HG03432 (cell line): ENCODE measurements at regions not wholly inside any gene's neighbourhood (a gene's known extent, or its start where the extent isn't known, plus 50 kb on each side); places are given as distances from the start of the nearest gene placed in this dataset.
"Not testable (repeated sequence)": the region's sequence is repeated elsewhere in the genome, so short reads cannot be mapped to it uniquely, and the experiment has no call there.

Source experiments
- ATAC-seq: cut with Tn5 transposase; IDR thresholded peaks from one replicate; pipeline ENCODE4 v1.9.1; 2021; ENCODE audit warnings: mild to moderate bottlenecking, moderate library complexity; ENCODE audit not compliant: unreplicated experiment

GRCh38 chr7:25580141-25580540 lies 351.9 kb upstream of the NPVF start:
- no peak for ATAC-seq

DNA sequence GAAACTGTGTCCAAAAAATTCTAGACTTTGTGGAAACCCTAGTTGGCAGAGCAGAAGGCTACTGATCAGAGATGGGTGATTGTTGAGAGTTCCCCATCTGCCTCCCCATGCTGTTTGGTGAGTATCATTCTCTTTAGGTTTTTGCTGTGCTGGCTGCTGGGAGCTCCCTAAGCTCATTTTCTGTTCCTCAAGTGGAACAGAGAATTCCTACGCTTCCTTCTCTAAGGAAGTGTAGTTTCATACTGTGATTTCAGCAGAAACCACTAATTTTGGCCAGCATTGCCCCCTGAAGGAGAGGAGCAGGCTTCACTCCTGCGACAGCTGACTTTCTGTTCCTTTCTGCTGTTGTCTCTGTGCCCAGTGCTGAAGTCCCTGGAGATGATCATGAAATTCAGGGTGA lies 355.3 kb upstream of the NPVF start:
- ATAC-seq = no peak

- no peak for ATAC-seq
Measured at GRCh38 chr7:25584112-25584938, 356.0 kb upstream of the NPVF start.

- no peak for ATAC-seq
Measured at GRCh38 chr7:25586513-25586912, 358.2 kb upstream of the NPVF start.

GRCh38 chr7:25594122-25594521 lies 365.8 kb upstream of the NPVF start:
- no peak for ATAC-seq

- ATAC-seq = no peak
Measured at GRCh38 chr7:25594728-25595127, 366.4 kb upstream of the NPVF start.

GRCh38 chr7:25595996-25596395 lies 367.7 kb upstream of the NPVF start:
- no peak for ATAC-seq

DNA sequence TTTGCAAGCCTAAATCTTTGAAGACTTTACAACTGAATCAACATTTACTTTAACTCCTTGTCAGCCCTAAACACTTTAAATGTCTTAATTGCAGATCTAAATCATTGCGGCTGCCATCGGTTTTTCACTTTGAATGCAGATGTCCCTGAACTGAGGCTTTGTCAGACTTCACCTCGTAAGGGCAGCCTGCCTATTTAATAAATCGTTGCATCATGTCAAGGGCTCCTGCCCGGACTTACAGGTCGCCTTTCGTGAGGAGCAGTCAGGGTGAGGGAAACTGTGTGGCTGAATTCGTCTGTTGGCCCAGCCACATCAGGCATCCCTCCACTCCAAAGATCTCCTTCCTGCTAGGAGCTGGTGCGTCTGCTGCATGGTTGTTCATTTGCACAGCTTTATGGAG lies 368.2 kb upstream of the NPVF start:
- ATAC-seq = no peak

GRCh38 chr7:25597946-25598345 lies 369.7 kb upstream of the NPVF start:
- ATAC-seq = no peak

- ATAC-seq = no peak
Measured at GRCh38 chr7:25598765-25599164, 370.5 kb upstream of the NPVF start.

DNA sequence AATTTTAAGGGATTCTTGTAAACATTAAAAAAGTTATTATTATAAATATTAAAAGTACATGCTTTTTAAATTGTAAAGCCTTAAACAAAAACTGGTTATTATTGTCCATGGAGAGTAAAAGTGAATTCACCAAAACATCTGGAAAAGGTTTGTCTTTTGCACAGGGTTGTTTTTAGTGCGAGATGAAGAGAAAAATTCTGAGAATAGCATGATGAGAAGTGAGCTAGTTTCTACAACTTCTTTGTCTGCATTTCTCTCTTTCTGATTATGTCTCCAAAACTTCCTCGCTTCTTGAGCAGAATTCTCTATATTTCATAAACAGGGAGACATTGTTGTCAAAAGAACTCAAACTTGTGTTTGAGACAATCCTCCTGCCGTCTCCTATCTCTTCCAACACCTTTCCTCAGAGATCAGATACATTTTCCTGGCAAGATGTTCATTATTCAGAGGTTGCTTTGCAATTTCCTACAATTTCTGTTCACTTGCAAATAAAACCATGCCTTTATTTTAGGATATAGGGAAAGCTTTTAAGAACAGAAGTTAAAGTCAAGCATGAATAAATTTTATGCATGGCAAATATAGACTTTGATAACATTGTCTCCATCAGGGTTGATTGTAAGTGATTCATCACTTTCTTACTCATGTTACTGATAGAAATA lies 372.1 kb upstream of the NPVF start:
- no peak for ATAC-seq

GRCh38 chr7:25602730-25603426 lies 374.6 kb upstream of the NPVF start:
- not testable (repeated sequence) for ATAC-seq

DNA sequence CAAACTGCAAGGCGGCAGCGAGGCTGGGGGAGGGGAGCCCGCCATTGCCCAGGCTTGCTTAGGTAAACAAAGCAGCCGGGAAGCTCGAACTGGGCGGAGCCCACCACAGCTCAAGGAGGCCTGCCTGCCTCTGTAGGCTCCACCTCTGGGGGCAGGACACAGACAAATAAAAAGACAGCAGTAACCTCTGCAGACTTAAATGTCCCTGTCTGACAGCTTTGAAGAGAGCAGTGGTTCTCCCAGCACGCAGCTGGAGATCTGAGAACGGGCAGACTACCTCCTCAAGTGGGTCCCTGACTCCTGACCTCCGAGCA lies 375.1 kb upstream of the NPVF start:
- not testable (repeated sequence) for ATAC-seq

DNA sequence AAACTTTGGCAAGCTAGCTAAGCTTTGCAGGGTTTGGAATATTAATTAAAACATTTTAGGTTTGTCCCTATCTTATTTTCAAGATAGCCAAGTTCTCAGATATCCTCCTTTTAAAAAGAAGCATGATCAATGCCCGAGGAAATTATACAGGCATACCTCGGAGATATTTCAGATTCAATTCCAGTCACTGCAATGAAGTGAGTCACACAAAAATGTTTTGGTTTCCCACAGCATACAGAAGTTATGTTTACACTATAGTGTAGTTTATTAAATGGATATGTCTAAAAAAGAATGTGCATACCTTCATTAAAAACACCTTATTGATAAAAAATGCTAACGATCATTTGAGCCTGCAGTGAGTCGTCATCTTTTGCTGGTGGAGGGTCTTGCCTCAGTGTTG lies 382.9 kb upstream of the NPVF start:
- no peak for ATAC-seq

DNA sequence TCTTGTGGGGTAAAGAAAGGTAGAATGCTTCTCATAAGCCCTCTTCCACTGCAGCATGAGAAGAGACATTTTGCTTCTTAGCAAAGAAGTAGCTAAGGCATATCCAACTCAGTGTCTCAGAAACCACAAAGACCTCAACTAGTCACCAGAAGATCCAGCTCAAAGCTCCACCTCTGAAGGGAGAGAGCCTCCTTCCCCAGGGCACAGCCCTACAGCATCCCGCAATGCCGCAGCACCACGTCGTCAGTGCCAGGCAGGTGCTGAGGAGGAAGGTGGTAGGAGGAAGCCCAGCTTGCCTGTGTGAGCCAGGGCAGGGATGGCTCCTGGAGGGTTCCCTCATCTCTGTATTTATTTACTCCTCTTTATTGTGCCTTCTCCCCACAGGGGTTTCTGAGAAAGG lies 385.6 kb upstream of the NPVF start:
- no peak for ATAC-seq

DNA sequence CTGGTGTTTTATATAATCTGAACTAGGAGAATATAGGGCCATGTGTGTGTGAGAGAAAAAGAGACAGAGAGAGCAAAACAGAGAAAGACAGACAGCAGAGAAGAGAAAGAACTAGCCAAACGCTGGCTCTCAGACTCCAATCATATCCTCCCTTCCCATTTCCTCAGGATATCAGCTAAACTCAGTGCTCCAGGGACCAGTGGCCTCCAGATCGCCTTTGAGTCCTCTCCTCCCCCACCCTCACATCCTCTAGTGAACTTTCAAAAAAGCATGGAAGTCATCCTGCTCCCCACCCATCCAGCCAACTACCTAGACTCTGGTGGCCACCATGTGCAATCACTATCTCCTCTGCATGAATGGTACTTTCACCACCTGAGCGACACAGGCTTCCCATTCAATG lies 386.1 kb upstream of the NPVF start:
- ATAC-seq = no peak

DNA sequence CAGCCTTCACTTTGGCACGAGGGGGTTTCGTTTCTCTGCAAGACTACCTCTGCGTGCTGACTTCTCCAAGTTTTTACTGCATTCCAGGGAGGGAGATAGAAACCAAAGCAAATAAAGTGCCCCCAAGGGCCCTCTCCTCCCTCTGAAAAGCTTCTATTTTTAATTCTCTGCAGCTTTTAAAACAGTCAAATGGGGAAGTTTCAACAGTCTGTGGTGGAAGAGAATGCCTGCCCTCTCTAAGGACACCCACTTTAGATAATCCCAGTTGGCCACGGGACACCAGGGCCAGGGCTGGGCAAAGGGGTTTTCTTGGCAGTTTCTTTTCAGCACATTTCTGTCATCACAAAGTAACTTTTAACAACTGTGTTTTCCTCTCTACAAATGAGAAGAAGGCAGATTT lies 386.7 kb upstream of the NPVF start:
- ATAC-seq = no peak

DNA sequence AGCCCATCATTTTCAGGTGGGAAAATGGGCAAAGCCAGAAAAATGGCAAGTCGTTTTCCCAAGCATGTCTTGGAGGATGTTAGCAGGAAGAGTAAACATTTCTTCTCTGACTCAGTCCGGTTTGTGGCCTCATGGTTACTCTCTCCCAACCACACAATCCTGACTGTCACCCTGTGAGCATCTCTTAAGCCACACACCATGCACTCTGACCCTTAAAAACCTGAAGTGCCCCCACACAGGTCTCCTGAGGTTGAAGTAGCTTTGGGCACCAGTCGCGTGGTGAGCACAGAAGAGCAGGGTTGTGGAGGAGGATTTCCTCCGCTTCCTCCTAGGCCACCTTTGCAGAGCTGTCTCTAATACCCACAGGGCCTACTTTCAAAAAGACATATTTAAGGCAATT lies 387.3 kb upstream of the NPVF start:
- ATAC-seq = no peak

DNA sequence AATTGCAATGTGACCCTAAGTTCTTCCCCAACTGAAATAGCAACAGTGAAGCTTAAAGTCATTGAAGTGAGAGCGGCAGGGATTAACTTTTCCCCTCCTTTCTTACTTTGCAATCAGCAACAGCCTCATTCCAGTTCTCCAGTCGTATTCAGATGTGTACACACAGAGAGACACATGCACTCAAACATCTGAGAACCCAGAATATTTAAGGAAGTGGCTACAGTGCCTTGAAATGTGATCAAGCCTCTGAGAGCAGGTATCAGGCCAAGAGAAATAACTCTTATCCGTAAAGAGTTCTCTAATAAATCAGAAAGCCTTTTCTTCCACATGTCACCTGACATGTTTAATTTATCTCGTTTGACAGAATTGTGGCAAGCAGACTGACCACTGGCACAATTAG lies 388.9 kb upstream of the NPVF start:
- ATAC-seq = no peak

- ATAC-seq = no peak
Measured at GRCh38 chr7:25617673-25618072, 389.4 kb upstream of the NPVF start.

GRCh38 chr7:25619381-25619780 lies 391.1 kb upstream of the NPVF start:
- no peak for ATAC-seq
